GM18861 (cell line): ENCODE measurements at regions not wholly inside any gene's neighbourhood (a gene's known extent, or its start where the extent isn't known, plus 50 kb on each side); places are given as distances from the start of the nearest gene placed in this dataset.
"Not testable (repeated sequence)": the region's sequence is repeated elsewhere in the genome, so short reads cannot be mapped to it uniquely, and the experiment has no call there.

Source experiments
- ATAC-seq: cut with Tn5 transposase; IDR thresholded peaks from one replicate; pipeline ENCODE4 v1.9.1; 2021; ENCODE audit not compliant: unreplicated experiment

- ATAC-seq, result no peak
These were observed 75.0 kb downstream of the TMEM237 start for GRCh38 chr2:201568217-201568820.

GRCh38 chr2:201559067-201559710 is 84.1 kb downstream of the TMEM237 start:
- no peak for ATAC-seq

GRCh38 chr2:201558665-201559064 is 84.6 kb downstream of the TMEM237 start:
- no peak for ATAC-seq

GRCh38 chr2:201558232-201558631 is 85.1 kb downstream of the TMEM237 start:
- no peak for ATAC-seq

- no peak for ATAC-seq
These were observed 91.4 kb downstream of the TMEM237 start for GRCh38 chr2:201551901-201552300.

- no peak for ATAC-seq
These were observed 95.0 kb downstream of the STRADB start for GRCh38 chr2:201546576-201546975.

- ATAC-seq, result no peak
These were observed 90.8 kb downstream of the STRADB start for GRCh38 chr2:201542291-201542690.

GRCh38 chr2:201539271-201539670 is 87.7 kb downstream of the STRADB start:
- ATAC-seq, result not testable (repeated sequence)

GRCh38 chr2:201538025-201538424 is 86.5 kb downstream of the STRADB start:
- ATAC-seq, result no peak

GRCh38 chr2:201536754-201537153 is 85.2 kb downstream of the STRADB start:
- no peak for ATAC-seq

GRCh38 chr2:201536046-201536445 is 84.5 kb downstream of the STRADB start:
- ATAC-seq, result no peak

- peak; percentile 88 for ATAC-seq
These were observed 81.3 kb downstream of the STRADB start for GRCh38 chr2:201532686-201533304.
